IMR-90 (cell line): ENCODE measurements at regions not wholly inside any gene's neighbourhood (a gene's known extent, or its start where the extent isn't known, plus 50 kb on each side); places are given as distances from the start of the nearest gene placed in this dataset.

Experiments
- ATAC-seq: fragments of 200-7000 bp; cut with Tn5 transposase; 2 replicates; pipeline ENCODE4 v1.9.1; 2020; ENCODE audit warnings: low read depth, mild to moderate bottlenecking, moderate library complexity
- BruUV-seq: library from RNA; stranded (reverse); fragments of 400-500 nt; replicated peaks from 2 replicates; lab custom pipeline; 2021; lab: Mats Ljungman, UMichigan
- CTCF ChIA-PET: fragments of 300-600 bp; formaldehyde crosslinking; extraction: SDS; loops from one replicate; lab custom pipeline; 2021; ENCODE audit warnings: antibody characterized with exemption; lab: Yijun Ruan, JAX
- POLR2A ChIA-PET: fragments of 300-600 bp; sonication (Branson Sonifier 250); formaldehyde crosslinking; loops from one replicate; lab custom pipeline; 2022; ENCODE audit warnings: antibody characterized with exemption; ENCODE audit not compliant: unreplicated experiment; lab: Charles Lee
- DNase-seq: peaks from one replicate; pipeline ENCODE4 v3.0.0; 2013
- H2AFZ ChIP-seq: replicated peaks from 2 replicates; pipeline ENCODE3; 2013; ENCODE audit warnings: low read length, mild to moderate bottlenecking; ENCODE audit not compliant: poor library complexity
- H2AK5ac ChIP-seq: 2 replicates; pipeline ENCODE4 v1.6.1; 2013; ENCODE audit warnings: low read depth, low read length, inconsistent platforms
- H2AK9ac ChIP-seq: replicated peaks from 2 replicates; pipeline ENCODE3; 2013; ENCODE audit warnings: mild to moderate bottlenecking, low read depth, low read length, moderate library complexity; ENCODE audit not compliant: poor library complexity
- H2BK120ac ChIP-seq: 2 replicates; pipeline ENCODE4 v1.6.1; 2013; ENCODE audit warnings: low read depth, low read length, inconsistent platforms
- H2BK15ac ChIP-seq: 3 replicates; pipeline ENCODE4 v1.6.1; 2013; ENCODE audit warnings: low read depth, low read length, inconsistent platforms
- H2BK20ac ChIP-seq: 2 replicates; pipeline ENCODE4 v1.6.1; 2013; ENCODE audit warnings: low read depth, mild to moderate bottlenecking, inconsistent platforms, low read length, moderate library complexity
- H2BK5ac ChIP-seq: 2 replicates; pipeline ENCODE4 v1.6.1; 2013; ENCODE audit warnings: mild to moderate bottlenecking, low read depth, low read length, inconsistent platforms; ENCODE audit not compliant: poor library complexity, severe bottlenecking
- H3K14ac ChIP-seq: replicated peaks from 2 replicates; pipeline ENCODE4 v1.6.1; 2013; ENCODE audit warnings: low read depth, low read length, inconsistent platforms
- H3K18ac ChIP-seq: 2 replicates; pipeline ENCODE4 v1.6.1; 2013; ENCODE audit warnings: low read depth, low read length, control low read depth
- H3K23ac ChIP-seq: 2 replicates; pipeline ENCODE4 v1.6.1; 2013; ENCODE audit warnings: low read depth, low read length, inconsistent platforms
- H3K27ac ChIP-seq: 2 replicates; pipeline ENCODE4 v1.5.1; 2013; ENCODE audit warnings: mild to moderate bottlenecking, control low read depth, low read length; ENCODE audit not compliant: insufficient read depth
- H3K27me3 ChIP-seq: 2 replicates; pipeline ENCODE4 v1.6.1; 2013; ENCODE audit warnings: low read length; ENCODE audit not compliant: control insufficient read depth, insufficient read depth
- H3K36me3 ChIP-seq: 2 replicates; pipeline ENCODE4 v1.6.1; 2013; ENCODE audit warnings: low read length, mixed read lengths; ENCODE audit not compliant: control insufficient read depth, insufficient read depth
- H3K4ac ChIP-seq: 2 replicates; pipeline ENCODE4 v1.6.1; 2013; ENCODE audit warnings: low read depth, low read length, inconsistent platforms
- H3K4me1 ChIP-seq: 2 replicates; pipeline ENCODE4 v1.6.1; 2013; ENCODE audit warnings: low read length, mixed read lengths; ENCODE audit not compliant: control insufficient read depth, insufficient read depth
- H3K4me2 ChIP-seq: 2 replicates; pipeline ENCODE4 v1.6.1; 2013; ENCODE audit warnings: low read depth, mild to moderate bottlenecking, control low read depth, low read length, moderate library complexity
- H3K4me3 ChIP-seq: 2 replicates; pipeline ENCODE4 v1.5.1; 2013; ENCODE audit warnings: low read depth, mild to moderate bottlenecking, control low read depth, low read length, moderate library complexity; ENCODE audit not compliant: insufficient read depth
- H3K56ac ChIP-seq: 2 replicates; pipeline ENCODE4 v1.6.1; 2013; ENCODE audit warnings: low read length, inconsistent platforms; ENCODE audit not compliant: insufficient read depth; ENCODE audit errors: extremely low read depth
- H3K79me1 ChIP-seq, 2 experiments: 2 replicates each; pipeline ENCODE4 v1.6.1; 2013; ENCODE audit warnings: low read length in 2 of 2, inconsistent platforms in 1 of 2, low read depth in 1 of 2
- H3K9ac ChIP-seq: 2 replicates; pipeline ENCODE4 v1.6.1; 2013; ENCODE audit warnings: low read depth, low read length, control low read depth
- H3K9me1 ChIP-seq: 2 replicates; pipeline ENCODE4 v1.6.1; 2013; ENCODE audit warnings: low read length, inconsistent platforms; ENCODE audit not compliant: insufficient read depth
- H3K9me3 ChIP-seq: 2 replicates; pipeline ENCODE4 v1.6.1; 2013; ENCODE audit warnings: low read length; ENCODE audit not compliant: control insufficient read depth, insufficient read depth
- H4K20me1 ChIP-seq: 2 replicates; pipeline ENCODE4 v1.6.1; 2013; ENCODE audit warnings: low read length, inconsistent platforms; ENCODE audit not compliant: insufficient read depth
- H4K5ac ChIP-seq: 2 replicates; pipeline ENCODE4 v1.6.1; 2013; ENCODE audit warnings: mild to moderate bottlenecking, low read depth, low read length, control low read depth
- H4K8ac ChIP-seq, 2 experiments: 2 replicates each; pipeline ENCODE4 v1.6.1; 2013; ENCODE audit warnings: low read depth in 2 of 2, low read length in 2 of 2, control low read depth in 1 of 2, inconsistent platforms in 1 of 2
- H4K91ac ChIP-seq: 2 replicates; pipeline ENCODE4 v1.6.1; 2013; ENCODE audit warnings: low read depth, low read length, inconsistent platforms; ENCODE audit not compliant: insufficient read depth
- BHLHE40 ChIP-seq: fragments of 150-350 bp; IDR thresholded peaks from 2 replicates; pipeline ENCODE4 v1.6.1; 2016; ENCODE audit warnings: mild to moderate bottlenecking, low read depth, low read length
- CEBPB ChIP-seq: IDR thresholded peaks from 2 replicates; pipeline ENCODE4 v1.6.1; 2012; ENCODE audit warnings: low read depth, low read length, improper control_type of control experiment
- FOS ChIP-seq: fragments of 150-350 bp; IDR thresholded peaks from 2 replicates; pipeline ENCODE4 v1.6.1; 2016; ENCODE audit warnings: low read depth, low read length
- MAFK ChIP-seq: IDR thresholded peaks from 2 replicates; pipeline ENCODE4 v1.6.1; 2012; ENCODE audit warnings: low read depth, low read length, improper control_type of control experiment
- MAZ ChIP-seq: IDR thresholded peaks from 2 replicates; pipeline ENCODE4 v1.6.1; 2012; ENCODE audit warnings: low read depth, mild to moderate bottlenecking, low read length, improper control_type of control experiment, moderate library complexity, borderline replicate concordance
- MXI1 ChIP-seq: IDR thresholded peaks from 2 replicates; pipeline ENCODE4 v1.6.1; 2012; ENCODE audit warnings: low read depth, mild to moderate bottlenecking, low read length, moderate library complexity, borderline replicate concordance
- NFE2L2 ChIP-seq: fragments of 150-350 bp; IDR thresholded peaks from 2 replicates; pipeline ENCODE4 v1.6.1; 2016; ENCODE audit warnings: low read depth, mild to moderate bottlenecking, low read length
- POLR2A ChIP-seq: IDR thresholded peaks from 2 replicates; pipeline ENCODE4 v1.6.1; 2012; ENCODE audit warnings: mild to moderate bottlenecking, low read depth, low read length
- RAD21 ChIP-seq: IDR thresholded peaks from 2 replicates; pipeline ENCODE4 v1.6.1; 2012; ENCODE audit warnings: low read length, improper control_type of control experiment
- RCOR1 ChIP-seq: IDR thresholded peaks from 2 replicates; pipeline ENCODE4 v1.6.1; 2012; ENCODE audit warnings: mild to moderate bottlenecking, low read length, improper control_type of control experiment; ENCODE audit not compliant: insufficient replicate concordance
- RFX5 ChIP-seq: IDR thresholded peaks from 2 replicates; pipeline ENCODE4 v1.8.0; 2012; ENCODE audit warnings: low read depth, mild to moderate bottlenecking, low read length, moderate library complexity
- SMC3 ChIP-seq: fragments of 150-350 bp; IDR thresholded peaks from 2 replicates; pipeline ENCODE4 v1.6.1; 2016; ENCODE audit warnings: low read depth, mild to moderate bottlenecking, antibody characterized with exemption, low read length, moderate library complexity
- dilution Hi-C: fragments of 300-500 bp; cut with HindIII; formaldehyde crosslinking; loops from one replicate; pipeline ENCODE4 v1.14.3; 2018; ENCODE audit warnings: low sequenced_read_pairs; ENCODE audit not compliant: unreplicated experiment
- in situ Hi-C: fragments of 300-500 bp; cut with MboI; formaldehyde crosslinking; loops from 3 replicates; pipeline ENCODE4 v1.14.3; 2019; ENCODE audit warnings: low sequenced_read_pairs, inconsistent platforms, mixed read lengths
- intact Hi-C: fragments of 100-400 bp; cut with micrococcal nuclease; formaldehyde crosslinking; loops from 2 replicates; pipeline ENCODE4 v1.10.0; 2022
- TF ChIP-seq, protein P1 (sequence below): fragments of 150-350 bp; IDR thresholded peaks from 2 replicates; pipeline ENCODE4 v1.6.1; 2016; ENCODE audit warnings: low read depth, mild to moderate bottlenecking, low read length, moderate library complexity, borderline replicate concordance
- TF ChIP-seq, protein P2 (sequence below): fragments of 150-350 bp; IDR thresholded peaks from 2 replicates; pipeline ENCODE4 v1.6.1; 2017; ENCODE audit warnings: mild to moderate bottlenecking, antibody characterized with exemption, low read length, low read depth

DNA sequence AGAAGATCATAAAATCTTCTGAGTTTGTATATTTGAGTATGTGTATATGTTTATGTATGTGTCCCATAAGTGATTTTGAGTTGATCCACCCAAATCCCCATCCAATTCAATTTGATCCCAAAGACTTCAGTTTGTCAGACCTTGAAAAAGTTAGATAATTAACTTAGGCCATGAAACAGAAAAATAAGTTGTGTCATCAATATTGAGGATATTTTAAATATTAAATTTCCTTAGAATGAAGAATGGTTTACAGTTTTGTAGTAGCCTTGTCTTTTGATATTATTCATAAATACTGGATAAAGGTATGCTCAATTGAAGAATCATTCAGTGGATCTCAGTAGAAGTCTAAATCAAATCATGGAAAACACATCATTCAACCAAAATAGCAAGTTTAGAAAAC, 864.4 kb upstream of the INTU start:
- Histone ChIP-seq H3K79me1 (no peaks in the 10 kb centered on the region), H3K27ac (no peak overlapping the region), H3K36me3 (no peaks in the 10 kb centered on the region), H2BK20ac (no peak overlapping the region), H3K9ac (no peak overlapping the region), H2BK120ac (no peak overlapping the region), H2AK5ac (no peak overlapping the region), H2BK15ac (no peak overlapping the region), H3K18ac (no peak overlapping the region), H3K14ac (no peak overlapping the region), H3K23ac (no peak overlapping the region), H2BK5ac (no peak overlapping the region), H3K9me3 (0 out of 2 replicates have a peak, but pooled peaks cover 2% of the 10 kb centered on the region), H3K9me1 (no peaks in the 10 kb centered on the region), H3K56ac (no peak overlapping the region), H3K4me2 (no peak overlapping the region), H3K4ac (no peak overlapping the region), H3K27me3 (no peaks in the 10 kb centered on the region), H3K4me3 (no peak overlapping the region), H4K91ac (no peak overlapping the region), H4K8ac (no peak overlapping the region), H4K5ac (no peak overlapping the region), H2AFZ (no peak overlapping the region), H3K4me1 (peaks cover 4% of the 10 kb centered on the region), H2AK9ac (no peak overlapping the region), H4K20me1 (no peaks in the 10 kb centered on the region)
- DNase-seq: no peak
- POLR2A ChIA-PET: no interaction called here
- BruUV-seq: no TSS peak
- TF ChIP-seq, protein P1, sequence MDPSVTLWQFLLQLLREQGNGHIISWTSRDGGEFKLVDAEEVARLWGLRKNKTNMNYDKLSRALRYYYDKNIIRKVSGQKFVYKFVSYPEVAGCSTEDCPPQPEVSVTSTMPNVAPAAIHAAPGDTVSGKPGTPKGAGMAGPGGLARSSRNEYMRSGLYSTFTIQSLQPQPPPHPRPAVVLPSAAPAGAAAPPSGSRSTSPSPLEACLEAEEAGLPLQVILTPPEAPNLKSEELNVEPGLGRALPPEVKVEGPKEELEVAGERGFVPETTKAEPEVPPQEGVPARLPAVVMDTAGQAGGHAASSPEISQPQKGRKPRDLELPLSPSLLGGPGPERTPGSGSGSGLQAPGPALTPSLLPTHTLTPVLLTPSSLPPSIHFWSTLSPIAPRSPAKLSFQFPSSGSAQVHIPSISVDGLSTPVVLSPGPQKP: no peak
- TF ChIP-seq RCOR1 (no peak), CEBPB (no peak), MAFK (no peak), MAZ (no peak), NFE2L2 (no peak), BHLHE40 (no peak), RFX5 (no peak), POLR2A (no peak), MXI1 (no peak), RAD21 (no peak), SMC3 (no peak), FOS (no peak)
- TF ChIP-seq, protein P2, sequence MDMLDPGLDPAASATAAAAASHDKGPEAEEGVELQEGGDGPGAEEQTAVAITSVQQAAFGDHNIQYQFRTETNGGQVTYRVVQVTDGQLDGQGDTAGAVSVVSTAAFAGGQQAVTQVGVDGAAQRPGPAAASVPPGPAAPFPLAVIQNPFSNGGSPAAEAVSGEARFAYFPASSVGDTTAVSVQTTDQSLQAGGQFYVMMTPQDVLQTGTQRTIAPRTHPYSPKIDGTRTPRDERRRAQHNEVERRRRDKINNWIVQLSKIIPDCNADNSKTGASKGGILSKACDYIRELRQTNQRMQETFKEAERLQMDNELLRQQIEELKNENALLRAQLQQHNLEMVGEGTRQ: no peak
- dilution Hi-C loops (no loop called here), intact Hi-C loops (no loop called here), in situ Hi-C loops (no loop called here)
- no peak for ATAC-seq
- CTCF ChIA-PET: no interaction called here
